Epithelial cell of proximal tubule (primary cell): ENCODE measurements at regions not wholly inside any gene's neighbourhood (a gene's known extent, or its start where the extent isn't known, plus 50 kb on each side); places are given as distances from the start of the nearest gene placed in this dataset.

Source experiments
- DNase-seq: peaks from one replicate; pipeline ENCODE4 v3.0.0-alpha.2; 2011; ENCODE audit warnings: low read depth
- H3K4me3 ChIP-seq: 2 replicates; pipeline ENCODE4 v1.5.1; 2011; ENCODE audit warnings: low read depth, mild to moderate bottlenecking, low read length
- TF ChIP-seq, protein P1 (sequence below): conservative IDR thresholded peaks from 2 replicates; pipeline ENCODE4 v1.5.1; 2012; ENCODE audit warnings: low read depth, mild to moderate bottlenecking, low read length

DNA sequence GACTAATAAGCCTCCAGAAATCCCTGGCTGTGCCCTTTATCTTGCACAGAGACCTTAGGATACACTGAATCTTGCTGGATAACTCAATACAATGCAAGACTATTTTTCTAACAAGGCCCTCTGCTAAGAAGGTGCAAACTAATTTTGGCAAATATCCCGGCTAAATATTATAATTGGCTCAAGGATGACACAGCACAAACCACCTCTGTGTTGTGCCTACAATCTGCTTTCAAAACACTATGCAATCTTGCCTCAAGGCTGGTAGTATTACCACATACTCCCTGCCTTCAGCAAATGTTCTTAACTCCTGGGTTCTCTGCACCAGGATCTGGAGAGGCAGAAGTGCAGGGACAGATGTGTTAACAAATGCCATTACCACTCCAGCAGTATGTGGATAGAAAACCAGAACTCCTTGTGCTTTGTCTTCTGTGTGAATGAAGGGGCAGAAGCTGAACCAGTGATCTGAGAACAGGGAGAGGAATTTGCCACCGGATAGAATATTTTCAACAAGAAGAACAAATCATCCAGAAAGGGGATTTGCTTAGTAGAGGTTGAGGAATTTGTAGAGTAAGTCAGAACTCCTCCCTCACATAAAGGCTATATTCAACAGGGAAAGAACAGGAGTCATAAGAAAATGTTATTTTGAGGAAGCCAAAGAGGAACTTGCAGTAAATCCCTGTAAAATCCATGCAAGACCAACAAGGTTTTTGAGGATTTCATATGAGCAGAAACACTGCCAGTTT is 74.1 kb upstream of the SLC4A11 start:
- no peak overlapping the region for H3K4me3 ChIP-seq
- TF ChIP-seq, protein P1, sequence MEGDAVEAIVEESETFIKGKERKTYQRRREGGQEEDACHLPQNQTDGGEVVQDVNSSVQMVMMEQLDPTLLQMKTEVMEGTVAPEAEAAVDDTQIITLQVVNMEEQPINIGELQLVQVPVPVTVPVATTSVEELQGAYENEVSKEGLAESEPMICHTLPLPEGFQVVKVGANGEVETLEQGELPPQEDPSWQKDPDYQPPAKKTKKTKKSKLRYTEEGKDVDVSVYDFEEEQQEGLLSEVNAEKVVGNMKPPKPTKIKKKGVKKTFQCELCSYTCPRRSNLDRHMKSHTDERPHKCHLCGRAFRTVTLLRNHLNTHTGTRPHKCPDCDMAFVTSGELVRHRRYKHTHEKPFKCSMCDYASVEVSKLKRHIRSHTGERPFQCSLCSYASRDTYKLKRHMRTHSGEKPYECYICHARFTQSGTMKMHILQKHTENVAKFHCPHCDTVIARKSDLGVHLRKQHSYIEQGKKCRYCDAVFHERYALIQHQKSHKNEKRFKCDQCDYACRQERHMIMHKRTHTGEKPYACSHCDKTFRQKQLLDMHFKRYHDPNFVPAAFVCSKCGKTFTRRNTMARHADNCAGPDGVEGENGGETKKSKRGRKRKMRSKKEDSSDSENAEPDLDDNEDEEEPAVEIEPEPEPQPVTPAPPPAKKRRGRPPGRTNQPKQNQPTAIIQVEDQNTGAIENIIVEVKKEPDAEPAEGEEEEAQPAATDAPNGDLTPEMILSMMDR, result no peak
- peak; percentile 56 for DNase-seq

DNA sequence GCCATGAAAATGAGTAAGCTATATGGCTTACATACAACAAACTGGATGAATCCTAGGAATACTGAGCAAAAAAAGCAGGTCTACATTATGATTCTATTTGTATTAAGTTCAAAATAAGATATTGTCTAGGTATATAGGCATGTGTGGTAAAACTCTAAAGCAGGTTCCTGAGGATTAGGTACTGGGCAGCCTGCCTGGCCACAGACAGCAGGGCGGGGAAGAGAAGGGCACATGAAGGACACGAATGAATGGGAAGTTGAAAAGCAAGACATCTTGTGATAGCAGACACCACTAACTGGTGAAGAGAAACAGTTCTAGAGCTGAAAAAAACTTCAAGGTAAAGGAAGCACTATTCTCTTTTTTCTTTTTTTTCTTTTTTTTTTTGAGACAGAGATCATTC is 72.6 kb upstream of the SLC4A11 start:
- no peak overlapping the region for H3K4me3 ChIP-seq
- no peak for DNase-seq
- TF ChIP-seq, protein P1, result no peak

DNA sequence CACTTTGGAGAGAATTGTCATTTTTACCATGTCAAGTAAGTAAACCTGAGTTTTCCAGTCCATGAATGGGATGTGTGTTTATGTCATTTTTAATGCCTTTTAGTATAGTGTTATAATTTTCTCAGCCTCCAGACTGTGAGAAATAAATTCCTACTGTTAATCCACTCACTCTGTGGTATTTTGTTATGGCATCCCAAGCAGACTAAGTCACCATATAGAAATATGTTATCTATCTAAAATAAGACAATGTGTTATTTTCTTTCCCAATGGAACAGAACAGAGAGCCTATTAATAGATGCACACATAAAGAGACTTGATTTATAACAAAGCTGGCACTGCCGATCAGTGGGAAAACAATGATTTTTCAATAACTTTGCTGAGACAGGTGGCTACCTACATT is 70.2 kb upstream of the SLC4A11 start:
- H3K4me3 ChIP-seq, result no peak overlapping the region
- DNase-seq, result no peak
- TF ChIP-seq, protein P1, result no peak

DNA sequence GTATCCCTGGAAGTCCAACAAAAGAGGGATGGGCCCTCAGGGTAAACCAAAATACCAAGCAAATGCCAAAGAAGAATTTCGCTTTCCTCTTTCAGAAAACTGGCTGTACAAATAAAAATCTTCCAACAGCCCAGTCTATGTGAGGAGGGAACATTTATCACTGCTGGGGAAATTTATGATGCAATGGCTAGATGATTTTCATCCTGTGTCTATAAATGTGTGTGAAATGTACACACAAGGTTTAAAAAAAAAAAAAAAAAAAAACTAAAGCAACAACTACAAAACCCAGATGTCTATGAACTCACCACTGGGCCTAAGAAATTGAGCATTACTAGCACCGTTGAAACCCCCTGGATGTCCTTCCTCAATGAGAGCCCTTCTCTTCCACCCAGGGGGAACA is 68.7 kb upstream of the SLC4A11 start:
- TF ChIP-seq, protein P1, result no peak
- H3K4me3 ChIP-seq, result no peak overlapping the region
- DNase-seq, result no peak

DNA sequence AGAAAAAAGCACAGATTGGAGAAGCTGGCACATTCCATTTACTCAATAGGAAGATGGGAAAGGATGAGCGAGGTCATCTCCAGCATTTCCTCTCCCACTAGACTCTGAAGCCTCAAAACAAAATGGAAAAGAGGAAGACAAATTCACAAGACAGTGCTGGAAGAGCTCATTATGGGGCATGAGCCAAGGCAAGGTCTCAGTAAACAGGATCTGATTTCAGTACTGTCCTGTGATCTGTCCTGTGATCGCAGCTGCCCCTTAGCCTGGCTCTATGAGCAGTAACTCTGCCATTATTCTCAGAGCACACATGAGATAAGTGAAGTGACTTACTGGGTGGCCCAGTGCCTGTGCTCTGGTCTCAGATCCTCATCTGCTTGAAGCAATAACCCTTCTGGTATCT is 68.1 kb upstream of the SLC4A11 start:
- no peak overlapping the region for H3K4me3 ChIP-seq
- TF ChIP-seq, protein P1, result no peak
- DNase-seq, result no peak

DNA sequence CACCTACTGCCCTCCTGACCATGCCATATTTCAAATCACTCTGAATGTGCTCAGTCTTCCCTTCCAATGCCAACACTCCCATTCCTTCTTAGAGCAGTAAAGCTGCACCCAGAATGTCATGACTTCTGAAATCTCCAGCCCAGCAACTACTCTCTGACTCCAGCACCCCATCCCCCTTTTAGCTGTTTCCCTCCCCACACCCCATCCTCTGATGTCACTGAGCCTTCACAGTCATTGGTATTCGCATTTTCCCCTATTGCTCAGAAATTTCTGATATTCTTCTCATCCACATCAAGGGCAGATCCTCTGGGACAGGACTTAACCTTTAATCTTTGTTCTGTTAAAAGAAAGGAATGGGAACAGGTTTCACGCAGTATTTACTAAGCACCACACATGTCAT is 67.1 kb upstream of the SLC4A11 start:
- TF ChIP-seq, protein P1, result no peak
- DNase-seq, result no peak
- no peak overlapping the region for H3K4me3 ChIP-seq

DNA sequence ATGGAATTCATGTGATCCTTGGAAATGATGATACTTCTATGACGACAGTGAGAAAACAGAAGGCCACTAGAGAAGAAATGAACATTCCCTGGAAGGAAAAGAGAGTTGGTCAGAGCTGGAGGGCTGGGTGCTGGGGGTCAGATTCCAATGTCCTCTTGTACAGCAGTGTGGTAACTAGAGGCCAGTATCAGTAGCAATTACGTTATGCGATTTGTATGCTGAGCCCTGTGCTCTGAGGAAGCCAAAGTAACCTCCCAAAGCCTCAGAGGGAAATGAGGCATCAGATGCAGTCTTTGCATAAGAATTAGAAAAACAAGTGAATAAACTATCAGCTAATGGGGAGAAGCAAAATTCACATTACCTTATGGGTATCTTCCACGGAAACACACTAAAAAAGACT is 65.5 kb upstream of the SLC4A11 start:
- TF ChIP-seq, protein P1, result no peak
- H3K4me3 ChIP-seq, result no peak overlapping the region
- DNase-seq, result no peak
